SK-N-SH (cell line): ENCODE measurements at regions not wholly inside any gene's neighbourhood (a gene's known extent, or its start where the extent isn't known, plus 50 kb on each side); places are given as distances from the start of the nearest gene placed in this dataset.
A peak's percentile ranks its signal among the peaks of the same experiment; 100 is the strongest.

Experiments used
- CTCF ChIA-PET: fragments of 300-600, 350-600 bp; formaldehyde crosslinking; extraction: SDS; loops from one replicate; lab custom pipeline; 2021; lab: Yijun Ruan, JAX
- POLR2A ChIA-PET: fragments of 350-600 bp; sonication (Branson Sonifier 250); formaldehyde crosslinking; extraction: SDS; loops from one replicate; lab custom pipeline; 2020; ENCODE audit warnings: antibody characterized with exemption, inconsistent platforms; lab: Yijun Ruan, JAX
- DNase-seq: peaks from one replicate; pipeline ENCODE4 v3.0.0; 2012
- H2AFZ ChIP-seq: fragments of 200-600 bp; sonication (generic); 2 replicates; pipeline ENCODE4 v1.8.1; 2016; ENCODE audit warnings: antibody characterized with exemption, mild to moderate bottlenecking, low read depth
- H3F3A ChIP-seq: fragments of 200-600 bp; sonication (generic); replicated peaks from 2 replicates; pipeline ENCODE3; 2016; ENCODE audit warnings: antibody characterized with exemption, mild to moderate bottlenecking; ENCODE audit not compliant: insufficient read depth
- H3K27ac ChIP-seq, 2 experiments: fragments of 200-500 bp in 1 of 2; fragments of 200-600 bp in 1 of 2; sonication (Bioruptor generic) in 1 of 2; sonication (generic), shearing (Covaris generic) in 1 of 2; 2 replicates each; pipeline versions ENCODE4 v1.5.1 to v1.6.1; 2014 to 2016; ENCODE audit warnings: low read depth in 2 of 2, inconsistent platforms in 1 of 2, low read length in 1 of 2, mild to moderate bottlenecking in 1 of 2, mixed read lengths in 1 of 2
- H3K27me3 ChIP-seq: fragments of 200-600 bp; sonication (generic), shearing (Covaris generic); 2 replicates; pipeline ENCODE4 v1.6.1; 2016; ENCODE audit warnings: mixed run types; ENCODE audit not compliant: insufficient read depth
- H3K36me3 ChIP-seq, 2 experiments: fragments of 200-500 bp in 1 of 2; fragments of 200-600 bp in 1 of 2; sonication (Bioruptor generic) in 1 of 2; sonication (generic) in 1 of 2; replicated peaks in 1 of 2; 2 replicates each; pipeline versions ENCODE3 to v1.5.1; 2014 to 2016; ENCODE audit warnings: low read length in 1 of 2, mild to moderate bottlenecking in 1 of 2; ENCODE audit not compliant: insufficient read depth in 2 of 2, control insufficient read depth in 1 of 2
- H3K4me1 ChIP-seq, 2 experiments: fragments of 200-500 bp in 1 of 2; fragments of 200-600 bp in 1 of 2; sonication (Bioruptor generic) in 1 of 2; sonication (generic), shearing (Covaris generic) in 1 of 2; 2 replicates each; pipeline versions ENCODE4 v1.5.1 to v1.6.1; 2014 to 2016; ENCODE audit warnings: low read depth in 1 of 2, low read length in 1 of 2, mixed run types in 1 of 2; ENCODE audit not compliant: insufficient read depth in 2 of 2, control insufficient read depth in 1 of 2
- H3K4me2 ChIP-seq: fragments of 200-600 bp; sonication (generic), shearing (Covaris generic); 2 replicates; pipeline ENCODE4 v1.6.1; 2017; ENCODE audit warnings: mixed run types
- H3K4me3 ChIP-seq, 2 experiments: fragments of 200-500 bp in 1 of 2; fragments of 200-600 bp in 1 of 2; sonication (Bioruptor generic) in 1 of 2; sonication (generic), shearing (Covaris generic) in 1 of 2; 2 replicates each; pipeline versions ENCODE4 v1.5.1 to v1.8.1; 2014 to 2016; ENCODE audit warnings: low read depth in 2 of 2, inconsistent platforms in 1 of 2, low read length in 1 of 2, mild to moderate bottlenecking in 1 of 2, mixed read lengths in 1 of 2, moderate library complexity in 1 of 2
- H3K79me2 ChIP-seq: fragments of 200-600 bp; sonication (generic); 2 replicates; pipeline ENCODE4 v1.8.1; 2017; ENCODE audit warnings: mild to moderate bottlenecking; ENCODE audit not compliant: insufficient read depth
- H3K9ac ChIP-seq: fragments of 200-600 bp; sonication (generic); 2 replicates; pipeline ENCODE4 v1.6.1; 2017; ENCODE audit warnings: mixed run types
- H3K9me2 ChIP-seq: fragments of 200-600 bp; sonication (generic); 2 replicates; pipeline ENCODE4 v1.6.1; 2017; ENCODE audit warnings: mixed run types
- H3K9me3 ChIP-seq: fragments of 200-600 bp; sonication (generic); 2 replicates; pipeline ENCODE4 v1.6.1; 2017; ENCODE audit warnings: mixed run types, mild to moderate bottlenecking, moderate library complexity
- H4K20me1 ChIP-seq: fragments of 200-600 bp; sonication (generic); 2 replicates; pipeline ENCODE4 v1.6.1; 2017; ENCODE audit warnings: mild to moderate bottlenecking, mixed run types; ENCODE audit not compliant: insufficient read depth
- CHD2 ChIP-seq: fragments of 150-350 bp; IDR thresholded peaks from 2 replicates; pipeline ENCODE4 v1.6.1; 2018; ENCODE audit warnings: low read length; ENCODE audit not compliant: partially characterized antibody
- ELF1 ChIP-seq: IDR thresholded peaks from 2 replicates; pipeline ENCODE4 v1.4.0; 2012
- EP300 ChIP-seq, 2 experiments: IDR thresholded peaks; 2 replicates each; pipeline versions ENCODE4 v1.4.0 to v1.6.1; 2012; ENCODE audit warnings: borderline replicate concordance in 1 of 2, low read depth in 1 of 2, low read length in 1 of 2
- EZH2phosphoT487 ChIP-seq: fragments of 200-600 bp; sonication (generic); IDR thresholded peaks from 2 replicates; pipeline ENCODE4 v1.6.1; 2017; ENCODE audit warnings: low read depth, mixed run types, mild to moderate bottlenecking, antibody characterized with exemption, moderate library complexity, borderline replicate concordance
- FOSL2 ChIP-seq: IDR thresholded peaks from 2 replicates; pipeline ENCODE4 v1.4.0; 2012; ENCODE audit warnings: low read depth, mild to moderate bottlenecking, moderate library complexity, borderline replicate concordance
- FOXJ3 ChIP-seq: sonication (generic); formaldehyde crosslinking; IDR thresholded peaks from 2 replicates; pipeline ENCODE4 v1.5.1; 2020; ENCODE audit warnings: mild to moderate bottlenecking, missing genetic modification reagents
- FOXM1 ChIP-seq: IDR thresholded peaks from 2 replicates; pipeline ENCODE4 v1.4.0; 2012; ENCODE audit warnings: low read depth, mild to moderate bottlenecking
- GABPA ChIP-seq: IDR thresholded peaks from 2 replicates; pipeline ENCODE4 v1.4.0; 2012; ENCODE audit warnings: low read depth, mild to moderate bottlenecking
- GATA2 ChIP-seq: sonication (generic); formaldehyde crosslinking; IDR thresholded peaks from 2 replicates; pipeline ENCODE4 v1.5.0; 2020; ENCODE audit warnings: mild to moderate bottlenecking, missing genetic modification reagents
- IRF3 ChIP-seq: fragments of 150-350 bp; IDR thresholded peaks from 2 replicates; pipeline ENCODE4 v1.6.1; 2016; ENCODE audit warnings: mild to moderate bottlenecking, low read depth, low read length
- JUND ChIP-seq: IDR thresholded peaks from 2 replicates; pipeline ENCODE4 v1.4.0; 2012
- MEF2A ChIP-seq: IDR thresholded peaks from 2 replicates; pipeline ENCODE4 v1.4.0; 2012; ENCODE audit warnings: low read depth, borderline replicate concordance
- MXI1 ChIP-seq: IDR thresholded peaks from 2 replicates; pipeline ENCODE4 v1.6.1; 2012; ENCODE audit warnings: mild to moderate bottlenecking, low read depth, low read length, improper control_type of control experiment
- NFIC ChIP-seq: IDR thresholded peaks from 2 replicates; pipeline ENCODE4 v1.4.0; 2012; ENCODE audit warnings: borderline replicate concordance
- NRF1 ChIP-seq: IDR thresholded peaks from 2 replicates; pipeline ENCODE4 v1.6.1; 2012; ENCODE audit warnings: low read depth, mild to moderate bottlenecking, low read length
- PBX3 ChIP-seq: IDR thresholded peaks from 2 replicates; pipeline ENCODE4; 2012
- POLR2AphosphoS5 ChIP-seq: IDR thresholded peaks from 2 replicates; pipeline ENCODE4 v1.6.1; 2012; ENCODE audit warnings: low read depth, low read length
- RAD21 ChIP-seq: IDR thresholded peaks from 2 replicates; pipeline ENCODE4 v1.6.1; 2012; ENCODE audit warnings: mild to moderate bottlenecking, low read length
- RCOR1 ChIP-seq: fragments of 150-350 bp; IDR thresholded peaks from 2 replicates; pipeline ENCODE4 v1.6.1; 2017; ENCODE audit warnings: antibody characterized with exemption, low read length
- RFX5 ChIP-seq: IDR thresholded peaks from 2 replicates; pipeline ENCODE4 v1.6.1; 2012; ENCODE audit warnings: mild to moderate bottlenecking, improper control_type of control experiment, low read length
- RXRA ChIP-seq: IDR thresholded peaks from 2 replicates; pipeline ENCODE4 v1.4.0; 2012; ENCODE audit warnings: low read depth, mild to moderate bottlenecking, borderline replicate concordance
- SIN3A ChIP-seq: IDR thresholded peaks from 2 replicates; pipeline ENCODE4 v1.6.1; 2012; ENCODE audit warnings: low read depth, mild to moderate bottlenecking, low read length, moderate library complexity, borderline replicate concordance
- SMC3 ChIP-seq: IDR thresholded peaks from 2 replicates; pipeline ENCODE4 v1.6.1; 2012; ENCODE audit warnings: low read depth, low read length, improper control_type of control experiment
- TAF1 ChIP-seq: IDR thresholded peaks from 2 replicates; pipeline ENCODE4 v1.6.1; 2012; ENCODE audit warnings: low read depth, mild to moderate bottlenecking, low read length, moderate library complexity, borderline replicate concordance
- TEAD4 ChIP-seq: IDR thresholded peaks from 2 replicates; pipeline ENCODE4 v1.4.0; 2012; ENCODE audit warnings: mild to moderate bottlenecking, borderline replicate concordance; ENCODE audit not compliant: insufficient read depth
- USF1 ChIP-seq: IDR thresholded peaks from 2 replicates; pipeline ENCODE4 v1.4.0; 2012; ENCODE audit warnings: low read depth, borderline replicate concordance
- USF2 ChIP-seq: fragments of 150-350 bp; IDR thresholded peaks from 2 replicates; pipeline ENCODE4 v1.6.1; 2017; ENCODE audit warnings: antibody characterized with exemption, low read length, low read depth, borderline replicate concordance
- YY1 ChIP-seq: IDR thresholded peaks from 2 replicates; pipeline ENCODE4 v1.4.0; 2012; ENCODE audit warnings: low read depth, mild to moderate bottlenecking
- WGBS: methylation state at CpG from one replicate; pipeline ENCODE4 v1.1.6; 2017; ENCODE audit warnings: low lambda C conversion rate; 5-methylcytosine and 5-hydroxymethylcytosine counted together
- TF ChIP-seq, protein P1 (sequence below): IDR thresholded peaks from 2 replicates; pipeline ENCODE4 v1.4.0; 2012; ENCODE audit warnings: low read depth

GRCh38 chr4:176436293-176436973 lies 116.7 kb downstream of the SPCS3 start:
- Histone ChIP-seq H3K4me3 (no peak overlapping the region), H3K27ac (peak overlapping the region; percentile 79 to 91; a peak in 3 of 4 replicates), H3K9me3 (no peaks in the 10 kb centered on the region), H4K20me1 (no peaks in the 10 kb centered on the region), H3K36me3 (no peaks in the 10 kb centered on the region), H3K27me3 (no peaks in the 10 kb centered on the region; the same call in 1 of the 2 replicates), H3K9ac (no peak overlapping the region), H3K79me2 (no peaks in the 10 kb centered on the region), H2AFZ (no peak overlapping the region), H3F3A (peaks cover 25% of the 10 kb centered on the region), H3K4me2 (peak overlapping the region; percentile 40; the same call in 1 of the 2 replicates), H3K9me2 (no peaks in the 10 kb centered on the region), H3K4me1 (no peaks in the 10 kb centered on the region; a peak in 1 of 4 replicates)
- 6% methylated on average over 5 of the region's 5 CpGs for WGBS
- ChIA-PET POLR2A (no interaction called here), CTCF (no interaction called here)
- DNase-seq, result no peak
- TF ChIP-seq NRF1 (no peak), JUND (peak; percentile 82), POLR2AphosphoS5 (peak; percentile 31; the same call in 1 of the 2 replicates), USF2 (no peak), PBX3 (peak; percentile 82), USF1 (no peak), RAD21 (no peak), SIN3A (no peak), EP300 (IDR thresholded peaks at IDR 0.05; ENCODE audit: borderline replicate concordance in 1 of 2, low read depth in 1 of 2, low read length in 1 of 2) (peak in 1 of 2 experiments; percentile 83; a peak in 2 of 4 replicates), FOXM1 (peak; percentile 64), SMC3 (no peak), YY1 (peak; percentile 41; the same call in 1 of the 2 replicates), NFIC (peak; percentile 4), EZH2phosphoT487 (no peak), MXI1 (no peak), FOSL2 (peak; percentile 80), TEAD4 (peak; percentile 76), IRF3 (no peak), FOXJ3 (no peak), RCOR1 (no peak), CHD2 (no peak), RXRA (peak; percentile 55; the same call in 1 of the 2 replicates), ELF1 (0 out of 2 replicates have a peak, but pooled peaks have one; percentile 15), GABPA (no peak; the same call in 1 of the 2 replicates), RFX5 (no peak), TAF1 (no peak), MEF2A (peak; percentile 33; the same call in 1 of the 2 replicates), GATA2 (CRISPR knock-in tag) (no peak)
- TF ChIP-seq, protein P1, sequence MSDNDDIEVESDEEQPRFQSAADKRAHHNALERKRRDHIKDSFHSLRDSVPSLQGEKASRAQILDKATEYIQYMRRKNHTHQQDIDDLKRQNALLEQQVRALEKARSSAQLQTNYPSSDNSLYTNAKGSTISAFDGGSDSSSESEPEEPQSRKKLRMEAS, result 0 out of 2 replicates have a peak, but pooled peaks have one; percentile 15
